ENCODE measurements at regions not wholly inside any gene's neighbourhood (a gene's known extent, or its start where the extent isn't known, plus 50 kb on each side); places are given as distances from the start of the nearest gene placed in this dataset.

- Mint-ChIP-seq H3K4me1 (peaks cover 14% of the 10 kb centered on the region), H3K27ac (no peak overlapping the region), H3K9me3 (ENCODE audit: insufficient read depth) (no peaks in the 10 kb centered on the region), H3K27me3 (peaks cover 42% of the 10 kb centered on the region), H3K4me3 (no peak overlapping the region)
- WGBS (ENCODE audit: insufficient coverage), result 34% methylated on average over 14 of the region's 19 CpGs
- POLR2A ChIA-PET, result no interaction called here
- no peak overlapping the region for H2AFZ ChIP-seq (ENCODE audit: insufficient read depth, low read depth, low read length, poor library complexity, severe bottlenecking)
- no peaks in the 10 kb centered on the region for H3K79me2 ChIP-seq (ENCODE audit: control insufficient read depth, insufficient read depth, low read length)
- peaks cover 8 to 23% of the 10 kb centered on the region in 2 donors for H3K4me1 ChIP-seq (ENCODE audit: control insufficient read depth in 2 of 2, insufficient read depth in 2 of 2, low read length in 2 of 2)
- H3K9me3 ChIP-seq (ENCODE audit: control extremely low read depth in 1 of 3, control insufficient read depth in 2 of 3, insufficient read depth in 1 of 3, low read length in 2 of 3), result peaks cover 0 to 9% (median 0%) of the 10 kb centered on the region in 3 donors
- CTCF ChIA-PET, result interaction anchor here (0.6 to 4.1 kb wide), 6 partner anchors 478 to 1278 kb away, joined by 3 to 35 read pairs (median 3); no protein-coding TSS in a partner anchor
- no peak overlapping the region for H3K27ac ChIP-seq (ENCODE audit: low read length in 2 of 2)
- H3K36me3 ChIP-seq (replicated peaks in 1 of 2; ENCODE audit: control extremely low read depth in 1 of 2, control insufficient read depth in 1 of 2, extremely low read depth in 1 of 2, insufficient read depth in 2 of 2, low read length in 1 of 2), result no peaks in the 10 kb centered on the region
- H4K20me1 ChIP-seq (ENCODE audit: control insufficient read depth, insufficient read depth, low read length, poor library complexity, severe bottlenecking), result no peaks in the 10 kb centered on the region
- TF ChIP-seq CTCF (IDR thresholded peaks at IDR 0.05), result peak; percentile 83
- no peak for TF ChIP-seq EZH2 (IDR thresholded peaks at IDR 0.05; ENCODE audit: borderline replicate concordance, insufficient read depth, low read depth, low read length, poor library complexity, severe bottlenecking)
- DNase-seq, result peak; percentile 70
- no peak overlapping the region for H3K4me2 ChIP-seq (replicated peaks; ENCODE audit: low read depth, low read length, poor library complexity, severe bottlenecking)
- no peak overlapping the region for H3K4me3 ChIP-seq (ENCODE audit: control extremely low read depth in 1 of 5, extremely low read depth in 1 of 5, insufficient read depth in 1 of 5, low read depth in 2 of 5, low read length in 4 of 5)
- ATAC-seq (ENCODE audit: low read depth), result peak; percentile 43
- H3K27me3 ChIP-seq (replicated peaks in 1 of 4; ENCODE audit: control extremely low read depth in 1 of 4, control insufficient read depth in 3 of 4, insufficient read depth in 4 of 4, low read length in 3 of 4), result peaks cover 0 to 30% (median 17%) of the 10 kb centered on the region in 4 experiments
- H3K9ac ChIP-seq (ENCODE audit: low read length), result no peak overlapping the region
- intact Hi-C loops (cut with micrococcal nuclease), result loop anchor here (5.0 kb wide), 1 partner anchor 975 kb away; no protein-coding TSS in a partner anchor
Measured at GRCh38 chr22:48492366-48493320, 1335.0 kb downstream of the BRD1 start.
